OCI-LY1 (cell line): ENCODE measurements at regions not wholly inside any gene's neighbourhood (a gene's known extent, or its start where the extent isn't known, plus 50 kb on each side); places are given as distances from the start of the nearest gene placed in this dataset.

Source experiments
- H2AFZ ChIP-seq: fragments of 200-600 bp; sonication (generic), shearing (Covaris generic); 2 replicates; pipeline ENCODE4 v1.6.0; 2014; ENCODE audit warnings: antibody characterized with exemption, mild to moderate bottlenecking, low read length
- H3F3A ChIP-seq: fragments of 200-600 bp; sonication (generic), shearing (Covaris generic); 2 replicates; pipeline ENCODE4 v1.6.0; 2014; ENCODE audit warnings: mild to moderate bottlenecking, antibody characterized with exemption, low read length, moderate library complexity; ENCODE audit not compliant: insufficient read depth
- H3K27ac ChIP-seq: fragments of 200-600 bp; sonication (generic); 2 replicates; pipeline ENCODE4 v1.5.1; 2014; ENCODE audit warnings: low read length, mixed run types, mild to moderate bottlenecking, low read depth; ENCODE audit not compliant: poor library complexity, severe bottlenecking
- H3K27me3 ChIP-seq: fragments of 200-600 bp; sonication (generic); 2 replicates; pipeline ENCODE4 v1.6.0; 2014; ENCODE audit warnings: antibody characterized with exemption, mild to moderate bottlenecking, low read length, moderate library complexity; ENCODE audit not compliant: insufficient read depth
- H3K36me3 ChIP-seq: fragments of 200-600 bp; sonication (generic); 2 replicates; pipeline ENCODE4 v1.6.1; 2014; ENCODE audit warnings: mild to moderate bottlenecking, antibody characterized with exemption, low read length, moderate library complexity, mixed read lengths; ENCODE audit not compliant: insufficient read depth
- H3K4me1 ChIP-seq: fragments of 200-600 bp; sonication (generic); 2 replicates; pipeline ENCODE4 v1.5.1; 2014; ENCODE audit warnings: mild to moderate bottlenecking, low read length, moderate library complexity; ENCODE audit not compliant: insufficient read depth, severe bottlenecking
- H3K4me2 ChIP-seq: fragments of 200-600 bp; sonication (generic), shearing (Covaris generic); 2 replicates; pipeline ENCODE4 v1.6.1; 2014; ENCODE audit warnings: low read length
- H3K4me3 ChIP-seq: fragments of 200-600 bp; sonication (generic); 2 replicates; pipeline ENCODE4 v1.5.1; 2014; ENCODE audit warnings: low read length, low read depth, mild to moderate bottlenecking, mixed read lengths; ENCODE audit not compliant: poor library complexity, severe bottlenecking
- H3K79me2 ChIP-seq: fragments of 200-600 bp; shearing (Covaris generic); 2 replicates; pipeline ENCODE4 v1.6.1; 2016; ENCODE audit warnings: mixed run types, low read length, mixed read lengths; ENCODE audit not compliant: insufficient read depth
- H3K9ac ChIP-seq: fragments of 200-600 bp; sonication (generic), shearing (Covaris generic); 2 replicates; pipeline ENCODE4 v1.6.1; 2014; ENCODE audit warnings: mild to moderate bottlenecking, low read length, mixed read lengths
- H3K9me2 ChIP-seq: fragments of 200-600 bp; sonication (generic), shearing (Covaris generic); 2 replicates; pipeline ENCODE4 v1.6.1; 2014; ENCODE audit warnings: low read depth, mild to moderate bottlenecking, low read length, mixed read lengths
- H3K9me3 ChIP-seq: fragments of 200-600 bp; shearing (Covaris generic); 2 replicates; pipeline ENCODE4 v1.6.1; 2014; ENCODE audit warnings: low read length, mixed read lengths
- H4K20me1 ChIP-seq: fragments of 200-600 bp; sonication (generic), shearing (Covaris generic); 2 replicates; pipeline ENCODE4 v1.6.0; 2016; ENCODE audit warnings: mild to moderate bottlenecking, low read length; ENCODE audit not compliant: insufficient read depth
- CTCF ChIP-seq: fragments of 200-600 bp; sonication (generic), shearing (Covaris generic); IDR thresholded peaks from 2 replicates; pipeline ENCODE4 v1.5.1; 2017; ENCODE audit warnings: mild to moderate bottlenecking, antibody characterized with exemption, low read length, moderate library complexity, mixed read lengths
- EZH2 ChIP-seq: fragments of 200-600 bp; sonication (generic), shearing (Covaris generic); IDR thresholded peaks from 2 replicates; pipeline ENCODE4 v1.8.0; 2017; ENCODE audit warnings: borderline replicate concordance, mixed run types, mild to moderate bottlenecking, antibody characterized with exemption, low read length, moderate library complexity, mixed read lengths

GRCh38 chrX:74065831-74066390, 213.4 kb upstream of the XIST start:
- Histone ChIP-seq H3K4me2 (no peak overlapping the region), H3F3A (no peaks in the 10 kb centered on the region), H3K27me3 (no peaks in the 10 kb centered on the region), H2AFZ (no peak overlapping the region), H3K4me1 (no peaks in the 10 kb centered on the region), H3K36me3 (no peaks in the 10 kb centered on the region), H3K9ac (no peak overlapping the region), H3K9me2 (no peaks in the 10 kb centered on the region), H3K9me3 (no peaks in the 10 kb centered on the region), H4K20me1 (no peaks in the 10 kb centered on the region), H3K79me2 (no peaks in the 10 kb centered on the region), H3K27ac (no peak overlapping the region), H3K4me3 (no peak overlapping the region)
- TF ChIP-seq CTCF (no peak), EZH2 (no peak)

GRCh38 chrX:74063426-74064155, 211.1 kb upstream of the XIST start:
- H3K79me2 ChIP-seq: no peaks in the 10 kb centered on the region
- no peaks in the 10 kb centered on the region for H3K4me1 ChIP-seq
- no peak overlapping the region for H2AFZ ChIP-seq
- no peaks in the 10 kb centered on the region for H3F3A ChIP-seq
- H4K20me1 ChIP-seq: no peaks in the 10 kb centered on the region
- H3K27ac ChIP-seq: no peak overlapping the region
- H3K36me3 ChIP-seq: no peaks in the 10 kb centered on the region
- no peak overlapping the region for H3K4me2 ChIP-seq
- TF ChIP-seq CTCF (no peak), EZH2 (no peak)
- H3K9me3 ChIP-seq: no peaks in the 10 kb centered on the region
- H3K4me3 ChIP-seq: no peak overlapping the region
- H3K9me2 ChIP-seq: no peaks in the 10 kb centered on the region
- no peaks in the 10 kb centered on the region for H3K27me3 ChIP-seq
- no peak overlapping the region for H3K9ac ChIP-seq

GRCh38 chrX:74061879-74062278, 209.4 kb upstream of the XIST start:
- H3K9me3 ChIP-seq: no peaks in the 10 kb centered on the region
- H3K9ac ChIP-seq: no peak overlapping the region
- no peaks in the 10 kb centered on the region for H3K9me2 ChIP-seq
- no peak overlapping the region for H3K27ac ChIP-seq
- no peaks in the 10 kb centered on the region for H3K36me3 ChIP-seq
- no peaks in the 10 kb centered on the region for H3K4me1 ChIP-seq
- no peaks in the 10 kb centered on the region for H3K79me2 ChIP-seq
- no peak overlapping the region for H2AFZ ChIP-seq
- H3K4me3 ChIP-seq: no peak overlapping the region
- TF ChIP-seq CTCF (no peak), EZH2 (no peak)
- no peaks in the 10 kb centered on the region for H4K20me1 ChIP-seq
- no peaks in the 10 kb centered on the region for H3K27me3 ChIP-seq
- no peaks in the 10 kb centered on the region for H3F3A ChIP-seq
- H3K4me2 ChIP-seq: no peak overlapping the region
